PC-9 (cell line): ENCODE measurements at regions not wholly inside any gene's neighbourhood (a gene's known extent, or its start where the extent isn't known, plus 50 kb on each side); places are given as distances from the start of the nearest gene placed in this dataset.

Experiments used
- BruUV-seq: library from RNA; stranded (reverse); fragments of 400-500 nt; replicated peaks from 2 replicates; lab custom pipeline; 2021; lab: Mats Ljungman, UMichigan
- CTCF ChIA-PET: fragments of 300-600 bp; sonication (Branson Sonifier 250); formaldehyde crosslinking; loops from one replicate; lab custom pipeline; 2022; ENCODE audit warnings: antibody characterized with exemption; lab: Charles Lee
- POLR2A ChIA-PET: fragments of 300-600 bp; sonication (Branson Sonifier 250); formaldehyde crosslinking; loops from one replicate; lab custom pipeline; 2022; ENCODE audit warnings: antibody characterized with exemption; ENCODE audit not compliant: unreplicated experiment; lab: Charles Lee
- DNase-seq, 2 experiments: peaks; one replicate each; pipeline versions ENCODE4 v3.0.0 to v3.0.0-alpha.2; 2015 to 2022; ENCODE audit warnings: mixed read lengths in 1 of 2
- H2AFZ ChIP-seq: fragments of 200-600 bp; sonication (generic); 2 replicates; pipeline ENCODE4 v1.8.1; 2017; ENCODE audit warnings: antibody characterized with exemption
- H3F3A ChIP-seq: fragments of 200-600 bp; sonication (generic); 2 replicates; pipeline ENCODE4 v1.8.1; 2017; ENCODE audit warnings: antibody characterized with exemption, mild to moderate bottlenecking, low read depth; ENCODE audit not compliant: insufficient read depth
- H3K27ac ChIP-seq: fragments of 200-600 bp; sonication (generic); 2 replicates; pipeline ENCODE4 v1.6.1; 2016; ENCODE audit warnings: mixed run types
- H3K27me3 ChIP-seq: fragments of 200-600 bp; sonication (generic); 2 replicates; pipeline ENCODE4 v1.6.1; 2016; ENCODE audit warnings: low read depth, mixed run types; ENCODE audit not compliant: insufficient read depth
- H3K36me3 ChIP-seq: fragments of 200-600 bp; sonication (generic); 2 replicates; pipeline ENCODE4 v1.6.1; 2016; ENCODE audit warnings: low read depth, mixed run types
- H3K4me1 ChIP-seq: fragments of 200-600 bp; sonication (generic); replicated peaks from 2 replicates; pipeline ENCODE4 v1.6.1; 2016; ENCODE audit warnings: mixed run types; ENCODE audit not compliant: insufficient read depth
- H3K4me2 ChIP-seq: fragments of 200-600 bp; sonication (generic); 2 replicates; pipeline ENCODE4 v1.6.1; 2017; ENCODE audit warnings: mixed run types
- H3K4me3 ChIP-seq: fragments of 200-600 bp; sonication (generic); 2 replicates; pipeline ENCODE4 v1.6.1; 2016; ENCODE audit warnings: mixed run types
- H3K79me2 ChIP-seq: fragments of 200-600 bp; sonication (generic); 2 replicates; pipeline ENCODE4 v1.6.1; 2017; ENCODE audit warnings: low read depth, mixed run types
- H3K9me2 ChIP-seq: fragments of 200-600 bp; sonication (generic); 2 replicates; pipeline ENCODE4 v1.8.1; 2017; ENCODE audit warnings: mild to moderate bottlenecking; ENCODE audit not compliant: insufficient read depth
- H3K9me3 ChIP-seq: fragments of 200-600 bp; sonication (generic); 2 replicates; pipeline ENCODE4 v1.8.1; 2016; ENCODE audit warnings: low read depth; ENCODE audit not compliant: insufficient read depth
- H4K20me1 ChIP-seq: fragments of 200-600 bp; sonication (generic); 2 replicates; pipeline ENCODE4 v1.8.1; 2017; ENCODE audit not compliant: insufficient read depth
- EZH2 ChIP-seq: fragments of 200-600 bp; sonication (generic); IDR thresholded peaks from 2 replicates; pipeline ENCODE4 v1.8.0; 2017; ENCODE audit warnings: antibody characterized with exemption, low read depth
- intact Hi-C: fragments of 100-400 bp; cut with micrococcal nuclease; formaldehyde crosslinking; loops from one replicate; pipeline ENCODE4 v1.10.0; 2022; ENCODE audit not compliant: unreplicated experiment
- TF ChIP-seq, protein P1 (sequence below): fragments of 200-600 bp; sonication (generic); conservative IDR thresholded peaks from 2 replicates; pipeline ENCODE4 v1.6.1; 2017; ENCODE audit warnings: mixed run types, antibody characterized with exemption, mild to moderate bottlenecking, moderate library complexity

DNA sequence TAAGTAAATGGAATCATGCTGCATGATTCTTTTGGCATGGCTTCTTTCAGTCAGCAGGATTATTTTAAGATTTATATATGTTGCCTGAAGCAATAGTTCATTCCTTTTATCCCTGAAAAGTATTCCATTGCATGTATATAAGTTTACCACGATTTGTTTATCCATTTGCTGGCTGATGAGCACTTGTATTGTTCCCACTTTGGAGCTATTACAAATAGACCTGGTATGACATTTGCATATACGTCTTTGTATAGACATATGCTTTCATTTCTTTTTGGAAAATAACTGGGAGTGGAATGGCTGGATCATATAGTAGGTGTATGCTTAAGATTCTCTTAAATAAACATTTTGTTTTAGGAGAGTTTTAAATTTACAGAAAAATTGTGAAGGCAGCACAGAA, 79.3 kb upstream of the CBLB start:
- DNase-seq, result no peak
- Histone ChIP-seq H3K79me2 (no peaks in the 10 kb centered on the region), H3K4me1 (no peaks in the 10 kb centered on the region), H3K4me3 (no peak overlapping the region), H3K9me3 (no peaks in the 10 kb centered on the region), H2AFZ (no peak overlapping the region), H4K20me1 (no peaks in the 10 kb centered on the region), H3K9me2 (0 out of 2 replicates have a peak, but pooled peaks cover 6% of the 10 kb centered on the region), H3K27ac (no peak overlapping the region), H3F3A (no peaks in the 10 kb centered on the region), H3K36me3 (no peaks in the 10 kb centered on the region), H3K4me2 (no peak overlapping the region), H3K27me3 (no peaks in the 10 kb centered on the region)
- intact Hi-C loops, result no loop called here
- TF ChIP-seq EZH2, result no peak
- TF ChIP-seq, protein P1, sequence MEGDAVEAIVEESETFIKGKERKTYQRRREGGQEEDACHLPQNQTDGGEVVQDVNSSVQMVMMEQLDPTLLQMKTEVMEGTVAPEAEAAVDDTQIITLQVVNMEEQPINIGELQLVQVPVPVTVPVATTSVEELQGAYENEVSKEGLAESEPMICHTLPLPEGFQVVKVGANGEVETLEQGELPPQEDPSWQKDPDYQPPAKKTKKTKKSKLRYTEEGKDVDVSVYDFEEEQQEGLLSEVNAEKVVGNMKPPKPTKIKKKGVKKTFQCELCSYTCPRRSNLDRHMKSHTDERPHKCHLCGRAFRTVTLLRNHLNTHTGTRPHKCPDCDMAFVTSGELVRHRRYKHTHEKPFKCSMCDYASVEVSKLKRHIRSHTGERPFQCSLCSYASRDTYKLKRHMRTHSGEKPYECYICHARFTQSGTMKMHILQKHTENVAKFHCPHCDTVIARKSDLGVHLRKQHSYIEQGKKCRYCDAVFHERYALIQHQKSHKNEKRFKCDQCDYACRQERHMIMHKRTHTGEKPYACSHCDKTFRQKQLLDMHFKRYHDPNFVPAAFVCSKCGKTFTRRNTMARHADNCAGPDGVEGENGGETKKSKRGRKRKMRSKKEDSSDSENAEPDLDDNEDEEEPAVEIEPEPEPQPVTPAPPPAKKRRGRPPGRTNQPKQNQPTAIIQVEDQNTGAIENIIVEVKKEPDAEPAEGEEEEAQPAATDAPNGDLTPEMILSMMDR, result no peak
- ChIA-PET POLR2A (no interaction called here), CTCF (no interaction called here)
- BruUV-seq, result no TSS peak

DNA sequence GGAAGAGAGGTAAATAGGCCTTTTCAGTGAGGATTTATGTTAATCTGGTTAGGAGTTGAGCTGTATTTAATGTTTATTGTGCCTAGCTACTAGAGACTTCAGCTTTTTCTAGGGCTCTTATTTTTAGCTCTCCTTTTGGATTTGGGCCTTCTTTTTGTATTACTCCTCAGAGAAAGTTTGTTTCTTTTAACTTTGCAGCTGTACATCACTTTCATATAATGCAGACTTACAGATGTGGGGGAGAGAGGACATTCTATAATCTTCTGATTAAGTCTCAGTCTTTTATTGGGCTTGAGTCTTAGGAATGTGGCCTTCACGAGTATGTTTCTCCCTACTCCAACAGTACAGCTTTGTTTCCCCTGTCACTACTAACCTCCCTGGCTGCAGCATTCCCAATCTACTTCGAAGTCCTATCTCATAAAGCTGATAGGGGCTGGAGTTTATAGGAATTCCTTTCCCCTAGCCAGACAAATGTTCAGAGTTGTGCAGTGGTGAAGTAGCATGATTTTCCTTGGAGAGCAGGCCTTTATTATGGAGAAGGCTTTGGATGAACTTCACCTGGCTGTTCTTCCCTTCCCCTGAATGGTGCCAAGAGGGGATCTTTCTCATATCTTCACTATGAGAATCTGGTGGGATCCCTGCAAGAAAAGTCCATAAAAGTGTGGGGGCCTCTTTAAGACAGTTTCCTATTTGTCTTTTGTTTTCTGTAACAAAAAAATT, 82.2 kb upstream of the CBLB start:
- Histone ChIP-seq H3K36me3 (no peaks in the 10 kb centered on the region), H3K4me2 (no peak overlapping the region), H2AFZ (no peak overlapping the region), H4K20me1 (no peaks in the 10 kb centered on the region), H3K27me3 (no peaks in the 10 kb centered on the region), H3K27ac (no peak overlapping the region), H3K9me3 (0 out of 2 replicates have a peak, but pooled peaks cover 5% of the 10 kb centered on the region), H3K9me2 (0 out of 2 replicates have a peak, but pooled peaks cover 11% of the 10 kb centered on the region), H3K4me1 (peaks cover 14% of the 10 kb centered on the region), H3K79me2 (no peaks in the 10 kb centered on the region), H3F3A (no peaks in the 10 kb centered on the region), H3K4me3 (no peak overlapping the region)
- BruUV-seq, result no TSS peak
- DNase-seq, result no peak
- intact Hi-C loops, result no loop called here
- TF ChIP-seq, protein P1, result no peak
- TF ChIP-seq EZH2, result no peak
- POLR2A ChIA-PET, result interaction anchor here (0.6 kb wide), 1 partner anchor 254 kb away, joined by 3 read pairs; no protein-coding TSS in a partner anchor
- CTCF ChIA-PET, result interaction anchor here (0.6 kb wide), 1 partner anchor 9 kb away, joined by 4 read pairs; no protein-coding TSS in a partner anchor

GRCh38 chr3:105953831-105954230, 85.0 kb upstream of the CBLB start:
- Histone ChIP-seq H3K4me3 (no peak overlapping the region), H3K27ac (no peak overlapping the region), H3K79me2 (no peaks in the 10 kb centered on the region), H3F3A (no peaks in the 10 kb centered on the region), H3K9me3 (peaks cover 11% of the 10 kb centered on the region; the same call in 1 of the 2 replicates), H3K36me3 (no peaks in the 10 kb centered on the region), H2AFZ (peak overlapping the region; percentile 5; the same call in 1 of the 2 replicates), H3K4me1 (peaks cover 14% of the 10 kb centered on the region), H4K20me1 (no peaks in the 10 kb centered on the region), H3K4me2 (no peak overlapping the region), H3K9me2 (0 out of 2 replicates have a peak, but pooled peaks cover 5% of the 10 kb centered on the region), H3K27me3 (no peaks in the 10 kb centered on the region)
- intact Hi-C loops, result no loop called here
- peak in 1 of 2 experiments; percentile 39 for DNase-seq
- CTCF ChIA-PET, result no interaction called here
- BruUV-seq, result no TSS peak
- POLR2A ChIA-PET, result interaction anchor here (0.6 kb wide), 1 partner anchor 9 kb away, joined by 4 read pairs; no protein-coding TSS in a partner anchor
- TF ChIP-seq EZH2, result no peak
- TF ChIP-seq, protein P1, result no peak
